ENCODE measurements at regions not wholly inside any gene's neighbourhood (a gene's known extent, or its start where the extent isn't known, plus 50 kb on each side); places are given as distances from the start of the nearest gene placed in this dataset.

GRCh38 chr3:159797771-159798170 is 190.9 kb upstream of the IL12A start:
- Histone ChIP-seq H3K36me3 (ENCODE audit: control insufficient read depth in 2 of 3, insufficient read depth in 3 of 3, low read length in 3 of 3) (no peaks in the 10 kb centered on the region), H3K27me3 (ENCODE audit: control insufficient read depth in 2 of 2, insufficient read depth in 2 of 2, low read length in 2 of 2) (no peaks in the 10 kb centered on the region), H3K4me3 (ENCODE audit: low read length) (no peak overlapping the region), H3K27ac (ENCODE audit: low read depth, low read length) (no peak overlapping the region), H3K9me3 (ENCODE audit: control insufficient read depth in 2 of 3, low read length in 3 of 3) (no peaks in the 10 kb centered on the region), H3K4me1 (ENCODE audit: control insufficient read depth in 2 of 2, insufficient read depth in 2 of 2, low read length in 2 of 2) (no peaks in the 10 kb centered on the region)
- ChIA-PET CTCF (no interaction called here), POLR2A (no interaction called here)
- Mint-ChIP-seq H3K27ac (no peak overlapping the region), H3K36me3 (no peaks in the 10 kb centered on the region), H3K4me1 (no peaks in the 10 kb centered on the region), H3K27me3 (peaks cover 8 to 23% (median 12%) of the 10 kb centered on the region in 5 donors), H3K9me3 (peaks cover 0 to 2% (median 0%) of the 10 kb centered on the region in 11 donors), H3K4me3 (no peak overlapping the region)
- ATAC-seq (no peak), DNase-seq (no peak)
- intact Hi-C loops (cut with micrococcal nuclease), result no loop called here

GRCh38 chr3:159798951-159799350 is 189.7 kb upstream of the IL12A start:
- no peak for DNase-seq
- no peaks in the 10 kb centered on the region for H3K36me3 ChIP-seq (ENCODE audit: control insufficient read depth in 2 of 3, insufficient read depth in 3 of 3, low read length in 3 of 3)
- no peak overlapping the region for H3K4me3 ChIP-seq (ENCODE audit: low read length)
- no peaks in the 10 kb centered on the region for H3K27me3 ChIP-seq (ENCODE audit: control insufficient read depth in 2 of 2, insufficient read depth in 2 of 2, low read length in 2 of 2)
- intact Hi-C loops (cut with micrococcal nuclease), result no loop called here
- no peak overlapping the region for H3K27ac ChIP-seq (ENCODE audit: low read depth, low read length)
- no peak overlapping the region for H3K4me3 Mint-ChIP-seq
- no peak for ATAC-seq
- H3K9me3 Mint-ChIP-seq, result peaks cover 0 to 2% (median 0%) of the 10 kb centered on the region in 11 donors
- H3K4me1 Mint-ChIP-seq, result no peaks in the 10 kb centered on the region
- no peaks in the 10 kb centered on the region for H3K9me3 ChIP-seq (ENCODE audit: control insufficient read depth in 2 of 3, low read length in 3 of 3)
- ChIA-PET CTCF (no interaction called here), POLR2A (no interaction called here)
- no peaks in the 10 kb centered on the region for H3K36me3 Mint-ChIP-seq
- H3K27me3 Mint-ChIP-seq, result peaks cover 8 to 24% (median 14%) of the 10 kb centered on the region in 5 donors
- H3K27ac Mint-ChIP-seq, result no peak overlapping the region
- H3K4me1 ChIP-seq (ENCODE audit: control insufficient read depth in 2 of 2, insufficient read depth in 2 of 2, low read length in 2 of 2), result no peaks in the 10 kb centered on the region

GRCh38 chr3:159800434-159801155 is 188.0 kb upstream of the IL12A start:
- Histone ChIP-seq H3K4me3 (ENCODE audit: low read length) (no peak overlapping the region), H3K9me3 (ENCODE audit: control insufficient read depth in 2 of 3, low read length in 3 of 3) (no peaks in the 10 kb centered on the region), H3K4me1 (ENCODE audit: control insufficient read depth in 2 of 2, insufficient read depth in 2 of 2, low read length in 2 of 2) (no peaks in the 10 kb centered on the region), H3K27ac (ENCODE audit: low read depth, low read length) (no peak overlapping the region), H3K27me3 (ENCODE audit: control insufficient read depth in 2 of 2, insufficient read depth in 2 of 2, low read length in 2 of 2) (no peaks in the 10 kb centered on the region), H3K36me3 (ENCODE audit: control insufficient read depth in 2 of 3, insufficient read depth in 3 of 3, low read length in 3 of 3) (no peaks in the 10 kb centered on the region)
- Mint-ChIP-seq H3K27me3 (peaks cover 8 to 20% (median 15%) of the 10 kb centered on the region in 5 donors), H3K4me3 (no peak overlapping the region), H3K27ac (no peak overlapping the region), H3K36me3 (no peaks in the 10 kb centered on the region), H3K4me1 (no peaks in the 10 kb centered on the region), H3K9me3 (peaks cover 0 to 2% (median 0%) of the 10 kb centered on the region in 11 donors)
- POLR2A ChIA-PET, result no interaction called here
- DNase-seq, result no peak
- intact Hi-C loops (cut with micrococcal nuclease), result loop anchor here in 1 of 2 donors (10.0 kb wide), 1 partner anchor 956 kb away; no protein-coding TSS in a partner anchor
- CTCF ChIA-PET, result interaction anchor here (0.5 kb wide), 1 partner anchor 837 kb away, joined by 3 read pairs; no protein-coding TSS in a partner anchor
- ATAC-seq, result no peak

GRCh38 chr3:159802864-159803263 is 185.8 kb upstream of the IL12A start:
- ChIA-PET CTCF (no interaction called here), POLR2A (no interaction called here)
- Histone ChIP-seq H3K27me3 (ENCODE audit: control insufficient read depth in 2 of 2, insufficient read depth in 2 of 2, low read length in 2 of 2) (no peaks in the 10 kb centered on the region), H3K36me3 (ENCODE audit: control insufficient read depth in 2 of 3, insufficient read depth in 3 of 3, low read length in 3 of 3) (no peaks in the 10 kb centered on the region), H3K27ac (ENCODE audit: low read depth, low read length) (no peak overlapping the region), H3K9me3 (ENCODE audit: control insufficient read depth in 2 of 3, low read length in 3 of 3) (no peaks in the 10 kb centered on the region), H3K4me3 (ENCODE audit: low read length) (no peak overlapping the region), H3K4me1 (ENCODE audit: control insufficient read depth in 2 of 2, insufficient read depth in 2 of 2, low read length in 2 of 2) (no peaks in the 10 kb centered on the region)
- no peaks in the 10 kb centered on the region for H3K36me3 Mint-ChIP-seq
- no peak for DNase-seq
- H3K4me1 Mint-ChIP-seq, result no peaks in the 10 kb centered on the region
- no peaks in the 10 kb centered on the region for H3K9me3 Mint-ChIP-seq
- ATAC-seq, result no peak
- peaks cover 4 to 17% (median 12%) of the 10 kb centered on the region in 5 donors for H3K27me3 Mint-ChIP-seq
- no peak overlapping the region for H3K4me3 Mint-ChIP-seq
- intact Hi-C loops (cut with micrococcal nuclease), result loop anchor here in 1 of 2 donors (10.0 kb wide), 1 partner anchor 958 kb away; no protein-coding TSS in a partner anchor
- H3K27ac Mint-ChIP-seq, result no peak overlapping the region

GRCh38 chr3:159803459-159803858 is 185.2 kb upstream of the IL12A start:
- H3K9me3 Mint-ChIP-seq, result no peaks in the 10 kb centered on the region
- no peaks in the 10 kb centered on the region for H3K36me3 Mint-ChIP-seq
- no peaks in the 10 kb centered on the region for H3K4me1 ChIP-seq (ENCODE audit: control insufficient read depth in 2 of 2, insufficient read depth in 2 of 2, low read length in 2 of 2)
- H3K9me3 ChIP-seq (ENCODE audit: control insufficient read depth in 2 of 3, low read length in 3 of 3), result no peaks in the 10 kb centered on the region
- H3K4me3 Mint-ChIP-seq, result no peak overlapping the region
- ATAC-seq (no peak), DNase-seq (no peak)
- H3K27me3 Mint-ChIP-seq, result peaks cover 4 to 17% (median 12%) of the 10 kb centered on the region in 5 donors
- H3K27ac Mint-ChIP-seq, result no peak overlapping the region
- intact Hi-C loops (cut with micrococcal nuclease), result loop anchor here in 1 of 2 donors (10.0 kb wide), 1 partner anchor 959 kb away; no protein-coding TSS in a partner anchor
- POLR2A ChIA-PET, result no interaction called here
- H3K27ac ChIP-seq (ENCODE audit: low read depth, low read length), result no peak overlapping the region
- H3K36me3 ChIP-seq (ENCODE audit: control insufficient read depth in 2 of 3, insufficient read depth in 3 of 3, low read length in 3 of 3), result no peaks in the 10 kb centered on the region
- CTCF ChIA-PET, result no interaction called here
- no peaks in the 10 kb centered on the region for H3K27me3 ChIP-seq (ENCODE audit: control insufficient read depth in 2 of 2, insufficient read depth in 2 of 2, low read length in 2 of 2)
- no peaks in the 10 kb centered on the region for H3K4me1 Mint-ChIP-seq
- no peak overlapping the region for H3K4me3 ChIP-seq (ENCODE audit: low read length)

- Mint-ChIP-seq H3K27me3 (peaks cover 0 to 17% (median 9%) of the 10 kb centered on the region in 5 donors), H3K4me1 (no peaks in the 10 kb centered on the region), H3K27ac (no peak overlapping the region), H3K9me3 (no peaks in the 10 kb centered on the region), H3K36me3 (no peaks in the 10 kb centered on the region), H3K4me3 (no peak overlapping the region)
- intact Hi-C loops (cut with micrococcal nuclease), result loop anchor here (1.0 to 10.0 kb wide), 3 partner anchors 542 to 960 kb away; no protein-coding TSS in a partner anchor
- Histone ChIP-seq H3K36me3 (ENCODE audit: control insufficient read depth in 2 of 3, insufficient read depth in 3 of 3, low read length in 3 of 3) (no peaks in the 10 kb centered on the region), H3K9me3 (ENCODE audit: control insufficient read depth in 2 of 3, low read length in 3 of 3) (no peaks in the 10 kb centered on the region), H3K27me3 (ENCODE audit: control insufficient read depth in 2 of 2, insufficient read depth in 2 of 2, low read length in 2 of 2) (no peaks in the 10 kb centered on the region), H3K27ac (ENCODE audit: low read depth, low read length) (no peak overlapping the region), H3K4me3 (ENCODE audit: low read length) (no peak overlapping the region), H3K4me1 (ENCODE audit: control insufficient read depth in 2 of 2, insufficient read depth in 2 of 2, low read length in 2 of 2) (no peaks in the 10 kb centered on the region)
- peak in 1 of 9 donors; percentile 8 for DNase-seq
- ChIA-PET CTCF (no interaction called here), POLR2A (no interaction called here)
- peak; percentile 48 for ATAC-seq
Measured at GRCh38 chr3:159804726-159805410, 183.8 kb upstream of the IL12A start.
